B cell (primary cell): ENCODE measurements at regions not wholly inside any gene's neighbourhood (a gene's known extent, or its start where the extent isn't known, plus 50 kb on each side); places are given as distances from the start of the nearest gene placed in this dataset.

ENCODE experiments used
- CTCF ChIP-seq: fragments of 200-600 bp; IDR thresholded peaks from one replicate; pipeline ENCODE4 v1.8.0; 2022; ENCODE audit warnings: antibody characterized with exemption, mild to moderate bottlenecking
- EZH2 ChIP-seq: IDR thresholded peaks from 2 replicates; pipeline ENCODE4 v1.6.1; 2012; ENCODE audit warnings: borderline replicate concordance, low read depth, mild to moderate bottlenecking, moderate library complexity, low read length; ENCODE audit not compliant: insufficient read depth, poor library complexity, severe bottlenecking

- TF ChIP-seq CTCF (no peak), EZH2 (no peak)
These were observed 135.6 kb downstream of the FBXO8 start for GRCh38 chr4:174147863-174148262.
